ENCODE measurements at regions not wholly inside any gene's neighbourhood (a gene's known extent, or its start where the extent isn't known, plus 50 kb on each side); places are given as distances from the start of the nearest gene placed in this dataset.
A peak's percentile ranks its signal among the peaks of the same experiment; 100 is the strongest.
"Not testable (repeated sequence)": the region's sequence is repeated elsewhere in the genome, so short reads cannot be mapped to it uniquely, and the experiment has no call there.

GRCh38 chrX:856566-857290 is 226.1 kb downstream of the SHOX start:
- Histone ChIP-seq H3K27ac (ENCODE audit: low read length) (no peak overlapping the region), H3K4me1 (ENCODE audit: insufficient read depth, low read length) (no peaks in the 10 kb centered on the region), H3K36me3 (ENCODE audit: insufficient read depth, low read depth, low read length) (no peaks in the 10 kb centered on the region), H3K9me3 (ENCODE audit: insufficient read depth, low read depth, low read length) (no peaks in the 10 kb centered on the region; the same call in 1 of the 2 replicates), H3K4me3 (ENCODE audit: low read length) (no peak overlapping the region), H3K27me3 (ENCODE audit: insufficient read depth, low read length) (no peaks in the 10 kb centered on the region), H3K9ac (ENCODE audit: low read depth, low read length) (no peak overlapping the region)

DNA sequence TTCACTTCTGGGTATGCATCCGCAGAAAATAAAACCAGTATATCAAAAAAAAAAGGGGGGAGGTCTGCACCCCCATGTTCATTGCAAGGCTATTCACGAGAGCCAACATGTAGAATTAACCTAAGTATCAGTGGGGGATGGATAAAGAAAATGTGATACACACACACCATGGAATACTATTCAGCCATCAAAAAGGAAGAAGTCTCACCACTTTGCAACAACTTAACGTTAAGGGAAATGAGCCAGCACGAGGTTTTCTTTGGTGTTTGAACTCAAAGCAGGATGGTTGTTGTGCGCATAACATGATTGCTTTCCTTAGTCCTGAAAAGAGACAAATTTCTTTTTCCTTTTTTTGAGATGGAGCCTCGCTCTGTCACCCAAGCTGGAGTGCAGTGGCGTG is 222.7 kb downstream of the SHOX start:
- Histone ChIP-seq H3K27me3 (ENCODE audit: insufficient read depth, low read length) (no peaks in the 10 kb centered on the region), H3K4me3 (ENCODE audit: low read length) (no peak overlapping the region), H3K27ac (ENCODE audit: low read length) (no peak overlapping the region), H3K36me3 (ENCODE audit: insufficient read depth, low read depth, low read length) (no peaks in the 10 kb centered on the region), H3K9me3 (ENCODE audit: insufficient read depth, low read depth, low read length) (no peaks in the 10 kb centered on the region; the same call in 1 of the 2 replicates), H3K9ac (ENCODE audit: low read depth, low read length) (no peak overlapping the region), H3K4me1 (ENCODE audit: insufficient read depth, low read length) (no peaks in the 10 kb centered on the region)

DNA sequence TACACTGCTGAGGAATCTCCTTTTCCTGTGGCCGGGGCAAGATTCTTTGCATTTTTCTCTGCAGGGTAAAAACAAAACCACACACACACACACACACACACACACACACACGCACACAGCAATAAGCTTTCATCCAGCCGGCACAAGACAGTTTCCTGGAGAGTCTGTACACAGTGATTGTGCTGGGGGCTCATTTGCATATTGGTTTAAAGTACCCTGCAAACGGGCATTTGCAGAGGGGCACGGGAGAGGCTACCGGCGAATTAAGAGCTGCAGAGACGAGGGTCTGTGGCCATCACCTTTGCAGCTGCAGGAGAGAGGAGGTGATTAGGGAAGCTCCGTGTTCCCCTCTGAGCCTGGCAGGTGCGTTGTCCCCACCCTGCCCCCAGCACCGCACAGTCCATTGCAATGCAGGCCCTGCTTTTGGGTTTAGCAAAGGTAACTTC is 219.9 kb downstream of the SHOX start:
- Histone ChIP-seq H3K4me3 (ENCODE audit: low read length) (peak overlapping the region; percentile 14; the same call in 1 of the 2 replicates), H3K27me3 (ENCODE audit: insufficient read depth, low read length) (no peaks in the 10 kb centered on the region), H3K27ac (ENCODE audit: low read length) (no peak overlapping the region), H3K36me3 (ENCODE audit: insufficient read depth, low read depth, low read length) (no peaks in the 10 kb centered on the region), H3K4me1 (ENCODE audit: insufficient read depth, low read length) (no peaks in the 10 kb centered on the region), H3K9ac (ENCODE audit: low read depth, low read length) (no peak overlapping the region; the same call in 1 of the 2 replicates), H3K9me3 (ENCODE audit: insufficient read depth, low read depth, low read length) (no peaks in the 10 kb centered on the region)

- no peaks in the 10 kb centered on the region for H3K27me3 ChIP-seq (ENCODE audit: insufficient read depth, low read length)
- no peaks in the 10 kb centered on the region for H3K9me3 ChIP-seq (ENCODE audit: insufficient read depth, low read depth, low read length)
Measured at GRCh38 chrX:848386-848785, 217.8 kb downstream of the SHOX start.

DNA sequence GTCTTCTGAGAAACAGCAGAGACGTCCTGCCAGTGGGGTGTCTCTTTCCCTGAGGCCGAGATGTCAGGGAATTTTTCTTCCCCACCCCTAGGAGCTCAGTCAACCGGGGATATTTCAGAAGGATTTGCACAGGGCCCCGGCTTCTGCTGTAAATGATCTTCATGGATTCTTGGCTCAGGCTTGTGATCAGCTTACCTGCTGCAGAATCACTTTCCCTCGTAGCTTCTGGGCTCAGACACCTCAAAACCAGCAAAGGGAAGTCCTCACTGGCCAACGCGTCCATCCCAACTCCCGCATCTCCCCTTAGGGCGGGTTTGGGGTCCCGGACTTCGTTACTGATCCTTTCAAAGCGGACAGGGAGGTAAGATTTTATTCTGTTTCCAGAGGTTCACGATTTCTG is 212.7 kb downstream of the SHOX start:
- H3K9ac ChIP-seq (ENCODE audit: low read depth, low read length), result no peak overlapping the region
- H3K27ac ChIP-seq (ENCODE audit: low read length), result no peak overlapping the region
- H3K36me3 ChIP-seq (ENCODE audit: insufficient read depth, low read depth, low read length), result no peaks in the 10 kb centered on the region
- H3K9me3 ChIP-seq (ENCODE audit: insufficient read depth, low read depth, low read length), result no peaks in the 10 kb centered on the region
- H3K4me1 ChIP-seq (ENCODE audit: insufficient read depth, low read length), result no peaks in the 10 kb centered on the region
- no peak overlapping the region; the same call in 1 of the 2 replicates for H3K4me3 ChIP-seq (ENCODE audit: low read length)
- no peaks in the 10 kb centered on the region for H3K27me3 ChIP-seq (ENCODE audit: insufficient read depth, low read length)

More at GRCh38 chrX:848386-848785, 217.8 kb downstream of the SHOX start:
- Histone ChIP-seq H3K4me1 (ENCODE audit: insufficient read depth, low read length) (no peaks in the 10 kb centered on the region), H3K27ac (ENCODE audit: low read length) (no peak overlapping the region), H3K4me3 (ENCODE audit: low read length) (no peak overlapping the region), H3K36me3 (ENCODE audit: insufficient read depth, low read depth, low read length) (no peaks in the 10 kb centered on the region), H3K9ac (ENCODE audit: low read depth, low read length) (no peak overlapping the region)

- H3K27ac ChIP-seq (ENCODE audit: low read length), result no peak overlapping the region
- H3K4me1 ChIP-seq (ENCODE audit: insufficient read depth, low read length), result no peaks in the 10 kb centered on the region
- H3K36me3 ChIP-seq (ENCODE audit: insufficient read depth, low read depth, low read length), result no peaks in the 10 kb centered on the region
- no peak overlapping the region for H3K9ac ChIP-seq (ENCODE audit: low read depth, low read length)
- H3K4me3 ChIP-seq (ENCODE audit: low read length), result no peak overlapping the region
- H3K27me3 ChIP-seq (ENCODE audit: insufficient read depth, low read length), result no peaks in the 10 kb centered on the region
- peaks cover 15% of the 10 kb centered on the region for H3K9me3 ChIP-seq (ENCODE audit: insufficient read depth, low read depth, low read length)
Measured at GRCh38 chrX:840556-840955, 210.0 kb downstream of the SHOX start.

DNA sequence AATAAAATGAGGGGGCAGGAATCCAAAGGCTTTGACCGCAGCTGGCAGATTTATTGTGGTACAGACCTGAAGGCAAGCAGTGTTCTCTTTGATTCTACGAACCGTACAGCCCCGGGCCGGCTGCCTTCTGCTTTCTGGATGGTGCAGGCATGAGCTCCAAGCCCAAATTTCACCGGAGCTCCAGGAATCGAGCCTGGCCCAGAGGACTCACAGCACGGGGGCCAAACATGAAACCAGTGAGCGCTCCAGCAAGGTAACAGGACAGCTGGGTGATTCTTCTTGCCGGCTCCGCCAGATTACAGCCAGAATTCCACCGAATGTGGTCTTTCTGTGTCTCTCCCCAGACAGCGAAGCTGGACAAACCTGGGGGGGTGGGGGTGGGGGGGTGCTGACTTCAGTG is 208.1 kb downstream of the SHOX start:
- not testable (repeated sequence) for H3K9ac ChIP-seq (ENCODE audit: low read depth, low read length); H3K4me3 ChIP-seq (ENCODE audit: low read length); H3K27me3 ChIP-seq (ENCODE audit: insufficient read depth, low read length)

DNA sequence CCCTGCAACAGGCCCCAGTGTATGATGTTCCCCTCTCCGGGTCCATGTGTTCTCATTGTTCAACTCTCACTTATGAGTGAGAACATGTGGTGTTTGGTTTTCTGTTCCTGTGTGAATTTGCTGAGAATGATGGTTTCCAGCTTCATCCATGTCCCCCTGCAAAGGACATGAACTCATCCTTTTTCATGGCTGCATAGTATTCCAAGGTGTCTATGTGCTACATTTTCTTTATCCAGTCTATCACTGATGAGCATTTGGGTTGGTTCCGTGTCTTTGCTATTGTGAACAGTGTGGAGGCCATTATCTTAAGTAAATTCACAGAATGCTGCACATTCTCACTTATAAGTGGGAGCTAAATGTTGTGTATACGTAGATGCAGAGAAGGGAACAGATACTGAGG is 205.3 kb downstream of the SHOX start:
- not testable (repeated sequence) for H3K4me1 ChIP-seq (ENCODE audit: insufficient read depth, low read length); H3K27me3 ChIP-seq (ENCODE audit: insufficient read depth, low read length); H3K9ac ChIP-seq (ENCODE audit: low read depth, low read length); H3K4me3 ChIP-seq (ENCODE audit: low read length); H3K27ac ChIP-seq (ENCODE audit: low read length); H3K36me3 ChIP-seq (ENCODE audit: insufficient read depth, low read depth, low read length)
- peaks cover 35% of the 10 kb centered on the region for H3K9me3 ChIP-seq (ENCODE audit: insufficient read depth, low read depth, low read length)

More for the DNA sequence above, 208.1 kb downstream of the SHOX start:
- peaks cover 15% of the 10 kb centered on the region for H3K9me3 ChIP-seq (ENCODE audit: insufficient read depth, low read depth, low read length)
- H3K4me1 ChIP-seq (ENCODE audit: insufficient read depth, low read length); H3K36me3 ChIP-seq (ENCODE audit: insufficient read depth, low read depth, low read length); H3K27ac ChIP-seq (ENCODE audit: low read length): not testable (repeated sequence)

DNA sequence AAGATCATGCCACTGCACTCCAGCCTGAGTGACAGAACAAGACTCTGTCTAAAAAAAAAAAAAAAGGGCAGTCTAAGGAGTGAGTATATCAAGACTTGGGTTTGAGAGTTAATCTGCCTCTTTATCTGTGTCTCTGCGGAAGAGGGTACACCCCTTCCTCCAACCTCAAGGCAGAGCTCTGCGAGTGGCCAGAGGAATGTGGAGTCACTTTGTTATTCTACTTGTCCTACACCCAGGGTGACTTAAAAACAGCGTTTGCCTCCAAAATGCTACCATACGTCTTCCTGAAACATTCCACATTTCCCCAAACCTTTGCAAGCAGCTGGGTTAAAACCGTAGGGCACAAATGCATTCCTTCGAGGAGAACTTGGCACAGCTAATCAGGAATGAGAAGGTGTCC is 199.9 kb downstream of the SHOX start:
- Histone ChIP-seq H3K27ac (ENCODE audit: low read length) (no peak overlapping the region), H3K27me3 (ENCODE audit: insufficient read depth, low read length) (no peaks in the 10 kb centered on the region), H3K4me1 (ENCODE audit: insufficient read depth, low read length) (peaks cover 4% of the 10 kb centered on the region; the same call in 1 of the 2 replicates), H3K9me3 (ENCODE audit: insufficient read depth, low read depth, low read length) (peaks cover 22% of the 10 kb centered on the region; the same call in 1 of the 2 replicates), H3K36me3 (ENCODE audit: insufficient read depth, low read depth, low read length) (no peaks in the 10 kb centered on the region), H3K9ac (ENCODE audit: low read depth, low read length) (no peak overlapping the region), H3K4me3 (ENCODE audit: low read length) (no peak overlapping the region)

DNA sequence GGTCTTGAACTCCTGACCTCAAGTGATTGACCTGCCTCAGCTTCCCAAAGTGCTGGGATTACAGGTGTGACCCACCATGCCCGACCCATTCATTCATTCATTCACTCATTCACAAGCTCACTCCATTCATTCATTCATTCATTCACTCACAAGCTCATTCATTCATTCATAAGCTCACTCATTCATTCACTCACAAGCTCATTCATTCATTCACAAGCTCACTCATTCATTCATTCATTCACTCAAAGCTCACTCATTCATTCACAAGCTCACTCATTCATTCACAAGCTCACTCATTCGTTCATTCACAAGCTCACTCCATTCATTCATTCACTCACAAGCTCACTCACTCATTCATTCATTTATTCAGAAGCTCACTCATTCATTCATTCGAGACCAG is 198.6 kb downstream of the SHOX start:
- Histone ChIP-seq H3K9ac (ENCODE audit: low read depth, low read length) (no peak overlapping the region), H3K36me3 (ENCODE audit: insufficient read depth, low read depth, low read length) (no peaks in the 10 kb centered on the region), H3K4me1 (ENCODE audit: insufficient read depth, low read length) (peaks cover 4% of the 10 kb centered on the region; the same call in 1 of the 2 replicates), H3K27ac (ENCODE audit: low read length) (no peak overlapping the region), H3K27me3 (ENCODE audit: insufficient read depth, low read length) (no peaks in the 10 kb centered on the region), H3K9me3 (ENCODE audit: insufficient read depth, low read depth, low read length) (peaks cover 22% of the 10 kb centered on the region; the same call in 1 of the 2 replicates), H3K4me3 (ENCODE audit: low read length) (no peak overlapping the region)

GRCh38 chrX:828411-828959 is 197.9 kb downstream of the SHOX start:
- H3K9ac ChIP-seq (ENCODE audit: low read depth, low read length), result no peak overlapping the region
- peaks cover 4% of the 10 kb centered on the region; the same call in 1 of the 2 replicates for H3K4me1 ChIP-seq (ENCODE audit: insufficient read depth, low read length)
- H3K36me3 ChIP-seq (ENCODE audit: insufficient read depth, low read depth, low read length), result no peaks in the 10 kb centered on the region
- H3K27ac ChIP-seq (ENCODE audit: low read length), result no peak overlapping the region
- H3K9me3 ChIP-seq (ENCODE audit: insufficient read depth, low read depth, low read length), result peaks cover 22% of the 10 kb centered on the region; the same call in 1 of the 2 replicates
- no peak overlapping the region for H3K4me3 ChIP-seq (ENCODE audit: low read length)
- no peaks in the 10 kb centered on the region for H3K27me3 ChIP-seq (ENCODE audit: insufficient read depth, low read length)

DNA sequence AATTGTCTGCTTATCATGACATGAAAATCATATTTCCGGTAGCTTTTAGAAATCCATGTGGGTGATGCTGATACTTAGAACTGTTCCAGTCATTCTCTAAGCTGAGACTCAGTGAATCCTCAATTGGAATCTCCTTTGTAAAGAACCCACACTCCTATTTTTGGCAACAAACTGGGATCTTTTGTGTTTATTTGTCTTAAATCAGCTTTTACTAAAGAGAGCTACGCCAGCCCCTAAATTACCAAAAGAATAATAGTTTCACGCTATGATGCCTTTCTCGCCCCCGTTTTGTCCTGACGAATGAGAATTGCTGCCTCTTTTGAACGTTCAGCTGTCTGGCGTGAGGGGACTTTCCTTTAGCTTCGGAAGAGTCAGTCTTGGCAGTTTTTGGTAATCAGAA is 195.9 kb downstream of the SHOX start:
- Histone ChIP-seq H3K9ac (ENCODE audit: low read depth, low read length) (no peak overlapping the region), H3K9me3 (ENCODE audit: insufficient read depth, low read depth, low read length) (peaks cover 10% of the 10 kb centered on the region), H3K4me3 (ENCODE audit: low read length) (no peak overlapping the region), H3K27me3 (ENCODE audit: insufficient read depth, low read length) (no peaks in the 10 kb centered on the region), H3K4me1 (ENCODE audit: insufficient read depth, low read length) (peaks cover 4% of the 10 kb centered on the region; the same call in 1 of the 2 replicates), H3K36me3 (ENCODE audit: insufficient read depth, low read depth, low read length) (no peaks in the 10 kb centered on the region), H3K27ac (ENCODE audit: low read length) (no peak overlapping the region)

Data from iPS-20b (cell line).